ENCODE measurements at regions not wholly inside any gene's neighbourhood (a gene's known extent, or its start where the extent isn't known, plus 50 kb on each side); places are given as distances from the start of the nearest gene placed in this dataset.

DNA sequence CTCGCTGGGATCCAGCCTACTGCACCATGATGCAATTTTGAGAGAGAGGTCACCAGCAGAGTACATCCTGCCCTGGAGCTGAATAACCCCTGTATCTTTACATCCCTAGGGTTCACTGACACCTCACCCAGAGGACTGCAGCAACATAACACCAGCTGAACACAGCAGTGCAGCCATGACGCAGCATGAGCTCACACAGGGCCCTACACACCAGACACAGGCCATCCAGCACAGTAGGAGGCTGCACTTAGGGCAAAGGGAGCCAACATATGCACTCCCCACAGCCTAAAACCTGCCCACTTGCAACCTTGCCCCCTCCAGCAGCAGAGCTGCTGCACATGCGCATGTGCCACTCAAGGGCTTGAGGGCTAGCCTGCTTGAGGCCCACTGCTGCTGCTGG, 157.3 kb upstream of the SMARCA2 start:
- TF ChIP-seq CTCF (IDR thresholded peaks at IDR 0.05; ENCODE audit: poor library complexity) (no peak), EZH2 (IDR thresholded peaks at IDR 0.05; ENCODE audit: borderline replicate concordance) (no peak), EZH2phosphoT487 (IDR thresholded peaks at IDR 0.05; ENCODE audit: low read depth, severe bottlenecking, unreplicated experiment) (no peak)

Data from hepatocyte (in vitro differentiated cells).